Endothelial cell of umbilical vein (primary cell): ENCODE measurements at regions not wholly inside any gene's neighbourhood (a gene's known extent, or its start where the extent isn't known, plus 50 kb on each side); places are given as distances from the start of the nearest gene placed in this dataset.

ENCODE experiments used
- BruUV-seq: library from RNA; stranded (reverse); fragments of 400-500 nt; replicated peaks from 2 replicates; lab custom pipeline; 2021; lab: Mats Ljungman, UMichigan
- CTCF ChIA-PET: fragments of 300-600, 350-600 bp; sonication (Branson Sonifier 250); formaldehyde crosslinking; loops from one replicate; lab custom pipeline; 2021; ENCODE audit warnings: antibody characterized with exemption, inconsistent platforms; lab: Charles Lee
- POLR2A ChIA-PET: fragments of 300-600, 350-600 bp; sonication (Branson Sonifier 250); formaldehyde crosslinking; loops from one replicate; lab custom pipeline; 2021; ENCODE audit warnings: antibody characterized with exemption, inconsistent platforms; lab: Charles Lee
- DNase-seq: peaks from one replicate; pipeline ENCODE4 v3.0.0-alpha.2; 2011; ENCODE audit warnings: low read depth, low spot score
- FAIRE-seq: peaks from 2 replicates; lab custom pipeline; 2011; peaks lifted over from hg19 to GRCh38; lab: Jason Lieb, UNC
- H2AFZ ChIP-seq: 2 replicates; pipeline ENCODE4 v1.6.0; 2012; ENCODE audit warnings: low read depth, low read length, control low read depth, inconsistent platforms
- H3K27ac ChIP-seq: 2 replicates; pipeline ENCODE4 v1.5.1; 2011; ENCODE audit warnings: low read depth, mild to moderate bottlenecking, control low read depth, low read length, moderate library complexity; ENCODE audit not compliant: insufficient read depth
- H3K27me3 ChIP-seq, 2 experiments: 2 replicates each; pipeline versions ENCODE4 v1.6.0 to v1.6.1; 2011; ENCODE audit warnings: low read length in 2 of 2, mixed read lengths in 1 of 2; ENCODE audit not compliant: control insufficient read depth in 2 of 2, insufficient read depth in 2 of 2
- H3K36me3 ChIP-seq, 2 experiments: 2 replicates in 1 of 2; 3 replicates in 1 of 2; pipeline ENCODE4 v1.5.1; 2011; ENCODE audit warnings: low read length in 2 of 2, mild to moderate bottlenecking in 1 of 2, moderate library complexity in 1 of 2; ENCODE audit not compliant: control insufficient read depth in 2 of 2, insufficient read depth in 2 of 2; ENCODE audit errors: extremely low read depth in 1 of 2
- H3K4me1 ChIP-seq: 3 replicates; pipeline ENCODE4 v1.5.1; 2011; ENCODE audit warnings: mild to moderate bottlenecking, low read length; ENCODE audit not compliant: control insufficient read depth, insufficient read depth; ENCODE audit errors: extremely low read depth
- H3K4me2 ChIP-seq: 2 replicates; pipeline ENCODE4 v1.6.1; 2011; ENCODE audit warnings: low read length, control low read depth, mixed read lengths; ENCODE audit not compliant: insufficient read depth
- H3K4me3 ChIP-seq, 3 experiments: fragments of 200-600 bp in 1 of 3; sonication (generic), shearing (Covaris generic) in 1 of 3; replicated peaks in 1 of 3; 2 replicates each; pipeline ENCODE4 v1.5.1; 2011 to 2016; ENCODE audit warnings: control low read depth in 3 of 3, low read length in 3 of 3, mild to moderate bottlenecking in 2 of 3, inconsistent platforms in 1 of 3, low read depth in 1 of 3, moderate library complexity in 1 of 3; ENCODE audit not compliant: insufficient read depth in 1 of 3
- H3K79me2 ChIP-seq: 2 replicates; pipeline ENCODE4 v1.6.0; 2012; ENCODE audit warnings: low read length, inconsistent platforms; ENCODE audit not compliant: control insufficient read depth, insufficient read depth
- H3K9ac ChIP-seq: replicated peaks from 2 replicates; pipeline ENCODE3; 2011; ENCODE audit warnings: low read length, control low read depth; ENCODE audit not compliant: insufficient read depth; ENCODE audit errors: extremely low read depth
- H3K9me1 ChIP-seq: replicated peaks from 3 replicates; pipeline ENCODE4 v1.6.0; 2011; ENCODE audit warnings: mild to moderate bottlenecking, low read length; ENCODE audit not compliant: control insufficient read depth, insufficient read depth; ENCODE audit errors: extremely low read depth
- H3K9me3 ChIP-seq: replicated peaks from 2 replicates; pipeline ENCODE4 v1.5.1; 2012; ENCODE audit warnings: low read length, inconsistent platforms; ENCODE audit not compliant: control insufficient read depth, insufficient read depth
- H4K20me1 ChIP-seq: replicated peaks from 2 replicates; pipeline ENCODE3; 2011; ENCODE audit warnings: mild to moderate bottlenecking, low read length; ENCODE audit not compliant: control insufficient read depth, insufficient read depth; ENCODE audit errors: extremely low read depth
- EZH2 ChIP-seq: IDR thresholded peaks from 2 replicates; pipeline ENCODE4 v1.6.1; 2012; ENCODE audit warnings: borderline replicate concordance, low read depth, mild to moderate bottlenecking, moderate library complexity, low read length, inconsistent platforms; ENCODE audit not compliant: severe bottlenecking
- FOS ChIP-seq: IDR thresholded peaks from 2 replicates; pipeline ENCODE4 v1.6.1; 2011; ENCODE audit warnings: mild to moderate bottlenecking, low read length, moderate library complexity, borderline replicate concordance; ENCODE audit not compliant: insufficient read depth
- GATA2 ChIP-seq: IDR thresholded peaks from 2 replicates; pipeline ENCODE4 v1.7.0; 2011; ENCODE audit warnings: low read depth, mild to moderate bottlenecking, moderate library complexity, mixed read lengths, low read length; ENCODE audit not compliant: insufficient read length, insufficient read depth
- JUN ChIP-seq: IDR thresholded peaks from 2 replicates; pipeline ENCODE4 v1.6.1; 2011; ENCODE audit warnings: borderline replicate concordance, low read depth; ENCODE audit not compliant: insufficient read length, insufficient read depth
- MYC ChIP-seq: IDR thresholded peaks from one replicate; pipeline ENCODE4 v1.6.1; 2011; ENCODE audit warnings: mild to moderate bottlenecking, low read depth, low read length
- POLR2A ChIP-seq: IDR thresholded peaks from 2 replicates; pipeline ENCODE4 v1.6.1; 2012; ENCODE audit warnings: low read depth, mild to moderate bottlenecking, control low read depth, low read length
- POLR2AphosphoS5 ChIP-seq: IDR thresholded peaks from 2 replicates; pipeline ENCODE4 v1.6.1; 2012; ENCODE audit warnings: low read depth, mild to moderate bottlenecking, control low read depth, low read length, moderate library complexity; ENCODE audit not compliant: insufficient read depth
- dilution Hi-C: fragments of 300-500 bp; cut with MboI; formaldehyde crosslinking; loops from one replicate; pipeline ENCODE4 v1.15.0; 2019; ENCODE audit warnings: low sequenced_read_pairs; ENCODE audit not compliant: extremely low pct_ligation_motif_present
- intact Hi-C: fragments of 100-400 bp; cut with micrococcal nuclease; formaldehyde crosslinking; loops from one replicate; pipeline ENCODE4 v1.10.0; 2022
- TF ChIP-seq, protein P1 (sequence below): IDR thresholded peaks from 2 replicates; pipeline ENCODE4 v1.6.1; 2011; ENCODE audit not compliant: insufficient read depth, insufficient read length
- TF ChIP-seq, protein P2 (sequence below), 2 donors: IDR thresholded peaks; 1 replicate in 1 of 2; 2 replicates in 1 of 2; pipeline ENCODE4 v1.5.1; 2011; ENCODE audit warnings: low read length in 2 of 2, mild to moderate bottlenecking in 2 of 2, moderate library complexity in 2 of 2, control low read depth in 1 of 2, inconsistent platforms in 1 of 2, low read depth in 1 of 2; ENCODE audit not compliant: insufficient read depth in 1 of 2; ENCODE audit errors: extremely low read depth in 1 of 2

DNA sequence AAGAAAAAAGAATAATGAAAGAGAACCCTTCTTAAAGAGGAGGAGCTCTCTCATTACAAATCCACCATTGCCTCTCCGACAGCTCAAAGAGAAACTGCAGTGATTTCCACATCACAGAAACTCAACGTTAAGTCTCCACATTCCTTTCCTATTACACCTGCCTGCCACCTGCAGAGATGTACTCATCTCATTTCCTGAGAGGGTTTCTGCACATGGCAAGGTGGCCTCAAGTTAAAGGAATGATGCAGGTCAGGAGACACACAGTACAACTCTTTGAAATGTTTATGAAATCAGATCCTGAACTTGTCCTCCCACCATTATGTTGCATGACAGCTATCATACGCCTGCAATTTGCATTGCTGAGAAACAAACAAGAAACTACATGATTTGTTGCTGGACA is 458.4 kb upstream of the ADAMTS9 start:
- dilution Hi-C loops (no loop called here), intact Hi-C loops (no loop called here)
- no peaks in the 10 kb centered on the region for H3K9me1 ChIP-seq
- no peak overlapping the region for H3K27ac ChIP-seq
- DNase-seq (no peak), FAIRE-seq (no peak)
- H2AFZ ChIP-seq, result no peak overlapping the region
- POLR2A ChIA-PET, result no interaction called here
- no peaks in the 10 kb centered on the region for H3K4me1 ChIP-seq
- H3K9ac ChIP-seq, result no peak overlapping the region
- TF ChIP-seq FOS (no peak), GATA2 (no peak), JUN (no peak), MYC (no peak), POLR2AphosphoS5 (no peak), EZH2 (no peak), POLR2A (no peak)
- TF ChIP-seq, protein P1, sequence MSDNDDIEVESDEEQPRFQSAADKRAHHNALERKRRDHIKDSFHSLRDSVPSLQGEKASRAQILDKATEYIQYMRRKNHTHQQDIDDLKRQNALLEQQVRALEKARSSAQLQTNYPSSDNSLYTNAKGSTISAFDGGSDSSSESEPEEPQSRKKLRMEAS, result no peak
- TF ChIP-seq, protein P2, sequence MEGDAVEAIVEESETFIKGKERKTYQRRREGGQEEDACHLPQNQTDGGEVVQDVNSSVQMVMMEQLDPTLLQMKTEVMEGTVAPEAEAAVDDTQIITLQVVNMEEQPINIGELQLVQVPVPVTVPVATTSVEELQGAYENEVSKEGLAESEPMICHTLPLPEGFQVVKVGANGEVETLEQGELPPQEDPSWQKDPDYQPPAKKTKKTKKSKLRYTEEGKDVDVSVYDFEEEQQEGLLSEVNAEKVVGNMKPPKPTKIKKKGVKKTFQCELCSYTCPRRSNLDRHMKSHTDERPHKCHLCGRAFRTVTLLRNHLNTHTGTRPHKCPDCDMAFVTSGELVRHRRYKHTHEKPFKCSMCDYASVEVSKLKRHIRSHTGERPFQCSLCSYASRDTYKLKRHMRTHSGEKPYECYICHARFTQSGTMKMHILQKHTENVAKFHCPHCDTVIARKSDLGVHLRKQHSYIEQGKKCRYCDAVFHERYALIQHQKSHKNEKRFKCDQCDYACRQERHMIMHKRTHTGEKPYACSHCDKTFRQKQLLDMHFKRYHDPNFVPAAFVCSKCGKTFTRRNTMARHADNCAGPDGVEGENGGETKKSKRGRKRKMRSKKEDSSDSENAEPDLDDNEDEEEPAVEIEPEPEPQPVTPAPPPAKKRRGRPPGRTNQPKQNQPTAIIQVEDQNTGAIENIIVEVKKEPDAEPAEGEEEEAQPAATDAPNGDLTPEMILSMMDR (IDR thresholded peaks at IDR 0.05; ENCODE audit: extremely low read depth in 1 of 2, insufficient read depth in 1 of 2, low read depth in 1 of 2, low read length in 2 of 2), result no peak
- no peak overlapping the region for H3K4me3 ChIP-seq
- H3K79me2 ChIP-seq, result no peaks in the 10 kb centered on the region
- H4K20me1 ChIP-seq, result no peaks in the 10 kb centered on the region
- H3K4me2 ChIP-seq, result no peak overlapping the region
- H3K36me3 ChIP-seq, result no peaks in the 10 kb centered on the region
- no peaks in the 10 kb centered on the region for H3K9me3 ChIP-seq
- H3K27me3 ChIP-seq, result no peaks in the 10 kb centered on the region
- CTCF ChIA-PET, result interaction anchor here (1.2 kb wide), 1 partner anchor 24 kb away, joined by 5 read pairs; no protein-coding TSS in a partner anchor
- BruUV-seq, result no TSS peak
